Mesendoderm (in vitro differentiated cells): ENCODE measurements at regions not wholly inside any gene's neighbourhood (a gene's known extent, or its start where the extent isn't known, plus 50 kb on each side); places are given as distances from the start of the nearest gene placed in this dataset.

Experiments used
- DNase-seq: peaks from one replicate; pipeline ENCODE4 v3.0.0; 2013
- H2AK5ac ChIP-seq: 2 replicates; pipeline ENCODE4 v1.6.1; 2013; ENCODE audit warnings: low read length, inconsistent platforms
- H2BK120ac ChIP-seq: 2 replicates; pipeline ENCODE4 v1.6.1; 2013; ENCODE audit warnings: low read depth, mild to moderate bottlenecking, low read length, moderate library complexity, mixed read lengths
- H2BK15ac ChIP-seq: replicated peaks from 2 replicates; pipeline ENCODE4 v1.6.1; 2013; ENCODE audit warnings: low read depth, mild to moderate bottlenecking, moderate library complexity
- H2BK5ac ChIP-seq: 2 replicates; pipeline ENCODE4 v1.6.1; 2013; ENCODE audit warnings: low read length, inconsistent platforms
- H3K18ac ChIP-seq: 2 replicates; pipeline ENCODE4 v1.6.1; 2013; ENCODE audit warnings: mild to moderate bottlenecking, low read length, mixed read lengths
- H3K23ac ChIP-seq: one replicate; pipeline ENCODE4 v1.6.1; 2013; ENCODE audit warnings: low read length
- H3K27ac ChIP-seq: 2 replicates; pipeline ENCODE4 v1.5.1; 2013; ENCODE audit warnings: low read depth, mild to moderate bottlenecking, inconsistent platforms, low read length, moderate library complexity
- H3K27me3 ChIP-seq: 2 replicates; pipeline ENCODE4 v1.6.1; 2013; ENCODE audit warnings: low read length, control low read depth, mild to moderate bottlenecking, inconsistent platforms; ENCODE audit not compliant: insufficient read depth, poor library complexity
- H3K36me3 ChIP-seq: 2 replicates; pipeline ENCODE4 v1.6.1; 2013; ENCODE audit warnings: low read length, inconsistent platforms; ENCODE audit not compliant: control insufficient read depth, insufficient read depth
- H3K4ac ChIP-seq: one replicate; pipeline ENCODE4 v1.6.1; 2013; ENCODE audit warnings: low read depth, mild to moderate bottlenecking, low read length, moderate library complexity
- H3K4me1 ChIP-seq: 2 replicates; pipeline ENCODE4 v1.6.1; 2013; ENCODE audit warnings: low read depth, low read length, inconsistent platforms; ENCODE audit not compliant: control insufficient read depth
- H3K4me2 ChIP-seq: 2 replicates; pipeline ENCODE4 v1.6.1; 2013; ENCODE audit warnings: low read length
- H3K4me3 ChIP-seq: 2 replicates; pipeline ENCODE4 v1.5.1; 2013; ENCODE audit warnings: mild to moderate bottlenecking, low read length
- H3K56ac ChIP-seq: one replicate; pipeline ENCODE4 v1.6.1; 2013; ENCODE audit warnings: low read length
- H3K79me1 ChIP-seq: 2 replicates; pipeline ENCODE4 v1.6.1; 2013; ENCODE audit warnings: low read length, inconsistent platforms
- H3K79me2 ChIP-seq: 2 replicates; pipeline ENCODE4 v1.6.1; 2013; ENCODE audit warnings: mild to moderate bottlenecking, low read length; ENCODE audit not compliant: control insufficient read depth, insufficient read depth
- H3K9ac ChIP-seq: 2 replicates; pipeline ENCODE4 v1.6.1; 2013; ENCODE audit warnings: low read length, inconsistent platforms
- H4K5ac ChIP-seq: one replicate; pipeline ENCODE4 v1.6.1; 2013; ENCODE audit warnings: low read length
- H4K8ac ChIP-seq: one replicate; pipeline ENCODE4 v1.6.1; 2013; ENCODE audit warnings: low read depth, mild to moderate bottlenecking, control low read depth, low read length, moderate library complexity
- WGBS: extraction: QIAGEN DNeasy Blood & Tissue Kit; methylation state at CpG from one replicate; pipeline ENCODE4 v1.1.7; 2013; ENCODE audit warnings: low lambda C conversion rate, missing lambda C conversion rate; ENCODE audit not compliant: insufficient coverage; ENCODE audit errors: extremely low coverage; 5-methylcytosine and 5-hydroxymethylcytosine counted together

- Histone ChIP-seq H2BK5ac (no peak overlapping the region), H2AK5ac (no peak overlapping the region), H3K23ac (no peak overlapping the region), H3K27ac (no peak overlapping the region), H3K4ac (no peak overlapping the region), H3K4me1 (no peaks in the 10 kb centered on the region), H3K79me2 (no peaks in the 10 kb centered on the region), H3K79me1 (no peaks in the 10 kb centered on the region), H3K36me3 (no peaks in the 10 kb centered on the region), H3K4me3 (no peak overlapping the region), H2BK15ac (no peak overlapping the region), H3K18ac (no peak overlapping the region), H3K4me2 (no peak overlapping the region), H4K5ac (no peak overlapping the region), H3K27me3 (no peaks in the 10 kb centered on the region), H3K56ac (peak overlapping the region; percentile 31), H3K9ac (no peak overlapping the region), H4K8ac (no peak overlapping the region), H2BK120ac (no peak overlapping the region)
- WGBS, result no CpG with 5 or more reads among the region's 2 CpGs
- no peak for DNase-seq
These were observed 273.9 kb downstream of the NUAK1 start for GRCh38 chr12:105864901-105865300.

- Histone ChIP-seq H2BK120ac (no peak overlapping the region), H3K4me2 (no peak overlapping the region), H3K27ac (no peak overlapping the region), H3K79me2 (no peaks in the 10 kb centered on the region), H3K23ac (no peak overlapping the region), H4K8ac (no peak overlapping the region), H3K4ac (no peak overlapping the region), H2AK5ac (no peak overlapping the region), H3K18ac (no peak overlapping the region), H3K79me1 (no peaks in the 10 kb centered on the region), H3K4me3 (no peak overlapping the region), H3K36me3 (no peaks in the 10 kb centered on the region), H3K56ac (no peak overlapping the region), H3K9ac (no peak overlapping the region), H3K27me3 (no peaks in the 10 kb centered on the region), H4K5ac (no peak overlapping the region), H2BK15ac (no peak overlapping the region), H3K4me1 (no peaks in the 10 kb centered on the region), H2BK5ac (no peak overlapping the region)
- peak; percentile 4 for DNase-seq
- WGBS, result no CpG with 5 or more reads among the region's 6 CpGs
These were observed 272.9 kb downstream of the NUAK1 start for GRCh38 chr12:105865886-105866285.

GRCh38 chr12:105874121-105874520, 264.6 kb downstream of the NUAK1 start:
- no peaks in the 10 kb centered on the region for H3K4me1 ChIP-seq
- H3K79me2 ChIP-seq, result no peaks in the 10 kb centered on the region
- no peak overlapping the region for H3K9ac ChIP-seq
- no peak overlapping the region for H2BK5ac ChIP-seq
- no peak overlapping the region for H3K4ac ChIP-seq
- H3K23ac ChIP-seq, result no peak overlapping the region
- H3K36me3 ChIP-seq, result no peaks in the 10 kb centered on the region
- no peak overlapping the region for H4K5ac ChIP-seq
- H3K4me2 ChIP-seq, result no peak overlapping the region
- no peak for DNase-seq
- no peak overlapping the region for H3K4me3 ChIP-seq
- no peak overlapping the region for H3K56ac ChIP-seq
- H3K27me3 ChIP-seq, result no peaks in the 10 kb centered on the region
- H2BK120ac ChIP-seq, result no peak overlapping the region
- no peak overlapping the region for H2AK5ac ChIP-seq
- H4K8ac ChIP-seq, result no peak overlapping the region
- H3K79me1 ChIP-seq, result no peaks in the 10 kb centered on the region
- no peak overlapping the region for H3K27ac ChIP-seq
- no peak overlapping the region for H3K18ac ChIP-seq
- no peak overlapping the region for H2BK15ac ChIP-seq

- Histone ChIP-seq H3K4ac (no peak overlapping the region), H3K56ac (no peak overlapping the region), H2BK15ac (no peak overlapping the region), H2AK5ac (no peak overlapping the region), H3K23ac (no peak overlapping the region), H3K36me3 (no peaks in the 10 kb centered on the region), H2BK5ac (no peak overlapping the region), H3K79me1 (no peaks in the 10 kb centered on the region), H3K27me3 (no peaks in the 10 kb centered on the region), H3K18ac (no peak overlapping the region), H3K9ac (no peak overlapping the region), H2BK120ac (no peak overlapping the region), H4K5ac (no peak overlapping the region), H3K4me2 (no peak overlapping the region), H3K79me2 (no peaks in the 10 kb centered on the region), H3K4me3 (no peak overlapping the region), H3K4me1 (no peaks in the 10 kb centered on the region), H3K27ac (no peak overlapping the region), H4K8ac (no peak overlapping the region)
- WGBS, result no CpG with 5 or more reads among the region's 2 CpGs
- no peak for DNase-seq
These were observed 262.3 kb downstream of the NUAK1 start for GRCh38 chr12:105876396-105876927.

GRCh38 chr12:105878964-105879363, 259.8 kb downstream of the NUAK1 start:
- Histone ChIP-seq H3K18ac (no peak overlapping the region), H3K4me1 (no peaks in the 10 kb centered on the region), H2BK5ac (no peak overlapping the region), H3K27me3 (no peaks in the 10 kb centered on the region), H3K4me3 (no peak overlapping the region), H3K9ac (no peak overlapping the region), H3K56ac (no peak overlapping the region), H2BK15ac (no peak overlapping the region), H3K4ac (no peak overlapping the region), H3K36me3 (no peaks in the 10 kb centered on the region), H2BK120ac (no peak overlapping the region), H3K23ac (no peak overlapping the region), H2AK5ac (no peak overlapping the region), H4K8ac (no peak overlapping the region), H3K27ac (no peak overlapping the region), H3K79me2 (no peaks in the 10 kb centered on the region), H3K4me2 (no peak overlapping the region), H4K5ac (no peak overlapping the region), H3K79me1 (no peaks in the 10 kb centered on the region)
- no CpG with 5 or more reads among the region's 3 CpGs for WGBS
- DNase-seq, result no peak

GRCh38 chr12:105880824-105881388, 257.8 kb downstream of the NUAK1 start:
- no peak overlapping the region for H4K8ac ChIP-seq
- no peaks in the 10 kb centered on the region for H3K79me1 ChIP-seq
- no peak overlapping the region for H3K56ac ChIP-seq
- no peak overlapping the region for H2BK15ac ChIP-seq
- H3K4ac ChIP-seq, result no peak overlapping the region
- H3K79me2 ChIP-seq, result no peaks in the 10 kb centered on the region
- no CpG with 5 or more reads among the region's 2 CpGs for WGBS
- DNase-seq, result peak; percentile 8
- no peak overlapping the region for H3K18ac ChIP-seq
- no peak overlapping the region for H3K27ac ChIP-seq
- no peak overlapping the region for H3K23ac ChIP-seq
- H3K4me2 ChIP-seq, result no peak overlapping the region
- H2BK5ac ChIP-seq, result no peak overlapping the region
- H3K36me3 ChIP-seq, result no peaks in the 10 kb centered on the region
- H2BK120ac ChIP-seq, result no peak overlapping the region
- H3K27me3 ChIP-seq, result no peaks in the 10 kb centered on the region
- H3K4me3 ChIP-seq, result no peak overlapping the region
- H4K5ac ChIP-seq, result no peak overlapping the region
- no peak overlapping the region for H2AK5ac ChIP-seq
- H3K4me1 ChIP-seq, result no peaks in the 10 kb centered on the region
- H3K9ac ChIP-seq, result no peak overlapping the region
